Adrenal gland (tissue), 9 donors: ENCODE measurements at regions not wholly inside any gene's neighbourhood (a gene's known extent, or its start where the extent isn't known, plus 50 kb on each side); places are given as distances from the start of the nearest gene placed in this dataset.

Source experiments
- DNase-seq, 7 donors: peaks; one replicate each; pipeline ENCODE4 v3.0.0-alpha.2; 2019 to 2020
- H3K27ac ChIP-seq, 5 donors: fragments of 200-600 bp; sonication (generic) in 4 of 5; 1 replicate in 3 of 5; 2 replicates in 2 of 5; pipeline versions ENCODE4 v1.5.1 to v1.8.0; 2016 to 2020; ENCODE audit warnings: mild to moderate bottlenecking in 1 of 5
- H3K27me3 ChIP-seq: fragments of 200-600 bp; 2 replicates; pipeline ENCODE4 v1.8.0; 2021
- H3K36me3 ChIP-seq, 2 donors: fragments of 200-600 bp; replicated peaks in 1 of 2; 1 replicate in 1 of 2; 2 replicates in 1 of 2; pipeline versions ENCODE4 v1.5.1 to v1.8.0; 2018 to 2022
- H3K4me1 ChIP-seq, 2 donors: fragments of 200-600 bp; replicated peaks in 1 of 2; 1 replicate in 1 of 2; 2 replicates in 1 of 2; pipeline versions ENCODE4 v1.5.1 to v1.8.0; 2018 to 2021
- H3K4me3 ChIP-seq, 4 donors: fragments of 200-600 bp; sonication (generic) in 3 of 4; one replicate each; pipeline ENCODE4 v1.5.1; 2016 to 2018
- H3K9me3 ChIP-seq, 3 donors: fragments of 200-600 bp; sonication (generic) in 1 of 3; replicated peaks in 1 of 3; 1 replicate in 2 of 3; 2 replicates in 1 of 3; pipeline versions ENCODE4 v1.5.1 to v1.8.0; 2016 to 2021
- CTCF ChIP-seq, 6 experiments: fragments of 450-650 bp in 4 of 6; fragments of 200-600 bp in 2 of 6; sonication (generic) in 1 of 6; IDR thresholded peaks; 1 replicate in 5 of 6; 2 replicates in 1 of 6; pipeline versions ENCODE4 v1.5.1 to v1.8.0; 2016 to 2021; ENCODE audit warnings: antibody characterized with exemption in 6 of 6, mild to moderate bottlenecking in 2 of 6, moderate library complexity in 1 of 6
- POLR2A ChIP-seq, 2 donors: fragments of 450-650 bp; IDR thresholded peaks; one replicate each; pipeline ENCODE4 v1.6.1; 2017; ENCODE audit warnings: antibody characterized with exemption in 2 of 2, mild to moderate bottlenecking in 2 of 2, moderate library complexity in 1 of 2
- WGBS, 4 donors: extraction: QIAGEN DNeasy Blood & Tissue Kit in 2 of 4; methylation state at CpG; one replicate each; pipeline versions ENCODE4 v1.1.5 to v1.1.7; 2013 to 2017; 5-methylcytosine and 5-hydroxymethylcytosine counted together
- intact Hi-C, 2 donors: fragments of 100-400 bp; cut with DNase I; formaldehyde crosslinking; loops; one replicate each; pipeline versions ENCODE4 v1.14.1 to v1.15.0; 2022 to 2023
- donor health status: healthy with polysubstance abuse.
- donor health status: Bipolar disorder and iron deficiency.
- donor health status: DM: yes; HTN: yes; CAD: no.
- donor health status: DM: no; HTN: no; CAD: no.
- donor health status: DM: no; HTN: no; CAD: no.

GRCh38 chr4:166341992-166342391, 469.0 kb downstream of the TLL1 start:
- H3K27me3 ChIP-seq, result no peaks in the 10 kb centered on the region
- H3K4me1 ChIP-seq, result no peaks in the 10 kb centered on the region
- H3K4me3 ChIP-seq, result no peak overlapping the region
- WGBS, 4 donors, result 77 to 88% (median 81%) methylated on average over 4 of the region's 4 CpGs
- no peak overlapping the region for H3K27ac ChIP-seq
- H3K36me3 ChIP-seq, result no peaks in the 10 kb centered on the region
- no peak for DNase-seq
- intact Hi-C loops, result no loop called here
- no peak for TF ChIP-seq POLR2A (IDR thresholded peaks at IDR 0.05)
- no peak for TF ChIP-seq CTCF (IDR thresholded peaks at IDR 0.05)
- H3K9me3 ChIP-seq, result no peaks in the 10 kb centered on the region

GRCh38 chr4:166363198-166363597, 490.2 kb downstream of the TLL1 start:
- Histone ChIP-seq H3K27me3 (no peaks in the 10 kb centered on the region), H3K36me3 (no peaks in the 10 kb centered on the region), H3K4me1 (no peaks in the 10 kb centered on the region), H3K27ac (no peak overlapping the region), H3K9me3 (no peaks in the 10 kb centered on the region), H3K4me3 (no peak overlapping the region)
- intact Hi-C loops, result no loop called here
- TF ChIP-seq POLR2A (IDR thresholded peaks at IDR 0.05) (no peak), CTCF (IDR thresholded peaks at IDR 0.05) (no peak)
- DNase-seq, result no peak
- WGBS, 4 donors, result 43 to 56% (median 51%) methylated on average over 2 of the region's 2 CpGs

- DNase-seq, result no peak
- intact Hi-C loops, result no loop called here
- Histone ChIP-seq H3K9me3 (no peaks in the 10 kb centered on the region), H3K4me3 (no peak overlapping the region), H3K4me1 (no peaks in the 10 kb centered on the region), H3K27me3 (no peaks in the 10 kb centered on the region), H3K36me3 (no peaks in the 10 kb centered on the region), H3K27ac (no peak overlapping the region)
- TF ChIP-seq CTCF (IDR thresholded peaks at IDR 0.05), result no peak
- TF ChIP-seq POLR2A (IDR thresholded peaks at IDR 0.05), result no peak
- WGBS, 4 donors, result 83 to 90% (median 85%) methylated on average over 3 of the region's 3 CpGs
These were observed 493.0 kb downstream of the TLL1 start for GRCh38 chr4:166366012-166366411.

GRCh38 chr4:166377578-166377977, 504.5 kb downstream of the TLL1 start:
- intact Hi-C loops, result no loop called here
- Histone ChIP-seq H3K9me3 (no peaks in the 10 kb centered on the region), H3K4me3 (no peak overlapping the region), H3K27me3 (no peaks in the 10 kb centered on the region), H3K36me3 (no peaks in the 10 kb centered on the region), H3K4me1 (no peaks in the 10 kb centered on the region), H3K27ac (no peak overlapping the region)
- WGBS, 4 donors, result 90 to 94% (median 91%) methylated on average over 1 of the region's 1 CpG
- no peak for TF ChIP-seq CTCF (IDR thresholded peaks at IDR 0.05)
- no peak for DNase-seq
